ENCODE measurements at regions not wholly inside any gene's neighbourhood (a gene's known extent, or its start where the extent isn't known, plus 50 kb on each side); places are given as distances from the start of the nearest gene placed in this dataset.

DNA sequence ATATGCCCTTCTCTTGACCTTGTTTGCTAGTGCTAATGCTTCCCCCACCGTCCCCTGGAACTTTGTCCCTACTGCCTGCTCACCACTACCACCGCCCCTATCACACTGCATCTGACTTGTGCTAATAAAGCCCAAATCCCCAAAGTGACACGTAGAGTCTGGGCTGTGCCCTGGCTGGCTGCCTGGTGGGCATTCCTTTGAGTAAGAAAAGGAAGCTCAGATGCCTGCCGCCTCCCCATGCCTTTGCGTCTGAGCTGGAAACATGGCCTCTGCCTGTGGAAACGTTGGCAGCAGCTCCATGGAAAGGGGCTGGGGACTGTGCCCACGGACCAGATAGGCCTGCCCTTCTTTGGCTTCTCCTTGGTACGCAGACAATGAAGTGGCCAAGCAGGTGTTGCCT is 138.3 kb downstream of the CYP26A1 start:
- Mint-ChIP-seq H3K4me1 (ENCODE audit: insufficient read depth, unreplicated experiment) (no peaks in the 10 kb centered on the region), H3K4me3 (ENCODE audit: unreplicated experiment) (no peak overlapping the region), H3K27ac (ENCODE audit: low read depth, unreplicated experiment) (no peak overlapping the region), H3K9me3 (ENCODE audit: unreplicated experiment) (no peaks in the 10 kb centered on the region), H3K27me3 (ENCODE audit: insufficient read depth, unreplicated experiment) (no peaks in the 10 kb centered on the region), H3K36me3 (ENCODE audit: insufficient read depth, unreplicated experiment) (no peaks in the 10 kb centered on the region)
- intact Hi-C loops (cut with micrococcal nuclease): no loop called here
- no TSS peak for BruUV-seq (replicated peaks)
- POLR2A ChIA-PET: no interaction called here
- no peak for TF ChIP-seq CTCF (IDR thresholded peaks at IDR 0.05; ENCODE audit: unreplicated experiment)
- no peak for DNase-seq (ENCODE audit: unreplicated experiment)
- CTCF ChIA-PET: interaction anchor here (0.8 to 1.0 kb wide), 2 partner anchors 137 to 207 kb away, joined by 3 to 4 read pairs; no protein-coding TSS in a partner anchor

DNA sequence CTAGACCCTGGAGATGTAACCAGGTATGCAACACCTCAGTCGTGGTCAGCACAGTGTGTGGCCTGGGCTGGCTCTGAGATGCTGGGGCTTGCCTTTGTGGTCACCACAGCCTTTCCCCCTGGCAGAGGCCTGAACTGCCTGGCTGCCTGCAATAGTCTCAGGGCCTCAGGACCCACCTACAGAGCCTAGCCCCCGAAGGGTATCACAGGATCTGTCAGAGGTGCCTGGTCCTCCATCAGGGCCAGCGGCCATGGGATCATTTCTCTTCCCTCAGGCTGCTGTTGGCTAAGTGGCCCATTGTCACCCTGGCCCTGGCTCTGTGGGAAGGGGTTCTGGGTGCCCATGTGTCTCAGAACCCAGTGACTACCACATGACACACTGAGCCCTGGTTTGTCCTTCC is 141.6 kb downstream of the CYP26A1 start:
- POLR2A ChIA-PET: interaction anchor here (0.7 kb wide), 1 partner anchor 111 kb away, joined by 3 read pairs; no protein-coding TSS in a partner anchor

GRCh38 chr10:93216341-93216985 is 142.8 kb downstream of the CYP26A1 start:
- no peak overlapping the region for H3K27ac Mint-ChIP-seq (ENCODE audit: low read depth, unreplicated experiment)
- no peaks in the 10 kb centered on the region for H3K36me3 Mint-ChIP-seq (ENCODE audit: insufficient read depth, unreplicated experiment)
- H3K4me3 Mint-ChIP-seq (ENCODE audit: unreplicated experiment): no peak overlapping the region
- TF ChIP-seq CTCF (IDR thresholded peaks at IDR 0.05; ENCODE audit: unreplicated experiment): no peak
- no peaks in the 10 kb centered on the region for H3K9me3 Mint-ChIP-seq (ENCODE audit: unreplicated experiment)
- DNase-seq (ENCODE audit: unreplicated experiment): no peak
- ChIA-PET CTCF (no interaction called here), POLR2A (no interaction called here)
- H3K4me1 Mint-ChIP-seq (ENCODE audit: insufficient read depth, unreplicated experiment): no peaks in the 10 kb centered on the region
- BruUV-seq (replicated peaks): no TSS peak
- intact Hi-C loops (cut with micrococcal nuclease): no loop called here
- H3K27me3 Mint-ChIP-seq (ENCODE audit: insufficient read depth, unreplicated experiment): no peaks in the 10 kb centered on the region

More for the DNA sequence above, 141.6 kb downstream of the CYP26A1 start:
- CTCF ChIA-PET: interaction anchor here (0.6 kb wide), 1 partner anchor 49 kb away, joined by 3 read pairs; no protein-coding TSS in a partner anchor
- Mint-ChIP-seq H3K27me3 (ENCODE audit: insufficient read depth, unreplicated experiment) (no peaks in the 10 kb centered on the region), H3K4me3 (ENCODE audit: unreplicated experiment) (no peak overlapping the region), H3K27ac (ENCODE audit: low read depth, unreplicated experiment) (no peak overlapping the region), H3K4me1 (ENCODE audit: insufficient read depth, unreplicated experiment) (no peaks in the 10 kb centered on the region), H3K36me3 (ENCODE audit: insufficient read depth, unreplicated experiment) (no peaks in the 10 kb centered on the region), H3K9me3 (ENCODE audit: unreplicated experiment) (no peaks in the 10 kb centered on the region)
- no peak for DNase-seq (ENCODE audit: unreplicated experiment)
- BruUV-seq (replicated peaks): no TSS peak
- TF ChIP-seq CTCF (IDR thresholded peaks at IDR 0.05; ENCODE audit: unreplicated experiment): no peak
- intact Hi-C loops (cut with micrococcal nuclease): no loop called here

- intact Hi-C loops (cut with micrococcal nuclease): no loop called here
- ChIA-PET CTCF (no interaction called here), POLR2A (no interaction called here)
- TF ChIP-seq CTCF (IDR thresholded peaks at IDR 0.05; ENCODE audit: unreplicated experiment): no peak
- Mint-ChIP-seq H3K27ac (ENCODE audit: low read depth, unreplicated experiment) (no peak overlapping the region), H3K36me3 (ENCODE audit: insufficient read depth, unreplicated experiment) (no peaks in the 10 kb centered on the region), H3K27me3 (ENCODE audit: insufficient read depth, unreplicated experiment) (no peaks in the 10 kb centered on the region), H3K4me3 (ENCODE audit: unreplicated experiment) (no peak overlapping the region), H3K9me3 (ENCODE audit: unreplicated experiment) (peaks cover 6% of the 10 kb centered on the region), H3K4me1 (ENCODE audit: insufficient read depth, unreplicated experiment) (no peaks in the 10 kb centered on the region)
- BruUV-seq (replicated peaks): no TSS peak
- no peak for DNase-seq (ENCODE audit: unreplicated experiment)
Measured at GRCh38 chr10:93218386-93218785, 144.7 kb downstream of the CYP26A1 start.

All from MCF 10A (cell line).